Psoas muscle (tissue), 7 donors: ENCODE measurements at regions not wholly inside any gene's neighbourhood (a gene's known extent, or its start where the extent isn't known, plus 50 kb on each side); places are given as distances from the start of the nearest gene placed in this dataset.

Source experiments
- ATAC-seq, 4 donors: fragments of 200-7000 bp; cut with Tn5 transposase; one replicate each; pipeline ENCODE4 v1.9.1; 2020; ENCODE audit warnings: moderate library complexity in 3 of 4, mild to moderate bottlenecking in 2 of 4
- DNase-seq, 2 donors: peaks; one replicate each; pipeline ENCODE4 v3.0.0-alpha.2; 2020
- H3K27ac ChIP-seq: fragments of 200-600 bp; one replicate; pipeline ENCODE4 v1.8.0; 2022
- H3K27me3 ChIP-seq, 3 donors: fragments of 200-600 bp in 1 of 3; one replicate each; pipeline versions ENCODE4 v1.6.1 to v1.8.0; 2013 to 2022; ENCODE audit warnings: low read length in 2 of 3, mild to moderate bottlenecking in 2 of 3, moderate library complexity in 1 of 3; ENCODE audit not compliant: insufficient read depth in 3 of 3
- H3K36me3 ChIP-seq, 2 donors: fragments of 200-600 bp in 1 of 2; one replicate each; pipeline versions ENCODE4 v1.6.1 to v1.8.0; 2013 to 2022; ENCODE audit warnings: low read depth in 1 of 2, mild to moderate bottlenecking in 1 of 2, moderate library complexity in 1 of 2; ENCODE audit not compliant: insufficient read depth in 1 of 2
- H3K4me1 ChIP-seq: fragments of 200-600 bp; one replicate; pipeline ENCODE4 v1.8.0; 2022
- H3K4me3 ChIP-seq: fragments of 200-600 bp; one replicate; pipeline ENCODE4 v1.8.0; 2022; ENCODE audit warnings: mild to moderate bottlenecking
- H3K9me3 ChIP-seq: fragments of 200-600 bp; one replicate; pipeline ENCODE4 v1.8.0; 2022
- CTCF ChIP-seq: fragments of 200-600 bp; IDR thresholded peaks from one replicate; pipeline ENCODE4 v1.8.0; 2022; ENCODE audit warnings: antibody characterized with exemption
- WGBS, 3 donors: extraction: QIAGEN DNeasy Blood & Tissue Kit; methylation state at CpG; one replicate each; pipeline versions ENCODE4 v1.1.6 to v1.1.7; 2013; 5-methylcytosine and 5-hydroxymethylcytosine counted together
- intact Hi-C, 2 donors: fragments of 100-400 bp; cut with DNase I; formaldehyde crosslinking; loops; one replicate each; pipeline versions ENCODE4 v1.11.0 to v1.14.2; 2022
- donor health status: healthy with polysubstance abuse.
- donor health status: DM: no; HTN: no; CAD: no; lungs with moderate emphysema.
- donor health status: Bipolar disorder and iron deficiency.
- donor health status: healthy.
- donor health status: DM: yes; HTN: yes; CAD: no.
- donor health status: DM: no; HTN: no; CAD: no.
- donor health status: DM: yes; HTN: yes; CAD: no.

DNA sequence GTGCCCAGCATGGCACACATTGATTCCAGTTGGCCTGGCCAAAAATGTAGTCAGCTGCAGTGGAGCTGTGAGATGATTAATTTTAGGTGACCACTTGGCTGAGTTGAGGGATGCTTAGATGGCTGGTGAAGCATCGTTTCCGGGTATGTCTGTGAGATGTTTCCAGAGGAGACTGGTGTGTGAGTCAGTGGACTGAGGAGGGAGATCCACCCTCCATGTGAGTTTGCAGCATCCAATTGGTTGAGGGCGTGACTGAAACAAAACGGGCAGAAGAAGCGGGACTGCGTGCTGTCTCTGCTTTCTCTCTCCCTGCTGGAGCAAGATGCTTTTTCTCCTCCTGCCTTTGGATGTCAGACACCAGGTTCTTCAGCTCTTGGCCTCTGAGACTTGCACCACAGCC lies 68.2 kb upstream of the DSCAM start:
- no peaks in the 10 kb centered on the region for H3K9me3 ChIP-seq
- H3K27ac ChIP-seq: no peak overlapping the region
- peaks cover 0 to 4% (median 0%) of the 10 kb centered on the region in 3 donors for H3K27me3 ChIP-seq
- H3K4me3 ChIP-seq: no peak overlapping the region
- no peak for DNase-seq
- no peak for TF ChIP-seq CTCF
- no peaks in the 10 kb centered on the region for H3K4me1 ChIP-seq
- 78 to 86% (median 80%) methylated on average over 6 of the region's 6 CpGs for WGBS, 3 donors
- no peak for ATAC-seq
- H3K36me3 ChIP-seq: no peaks in the 10 kb centered on the region
- intact Hi-C loops: no loop called here

- Histone ChIP-seq H3K4me3 (no peak overlapping the region), H3K36me3 (no peaks in the 10 kb centered on the region), H3K9me3 (peaks cover 7% of the 10 kb centered on the region), H3K27me3 (no peaks in the 10 kb centered on the region), H3K27ac (no peak overlapping the region), H3K4me1 (no peaks in the 10 kb centered on the region)
- ATAC-seq: no peak
- 36 to 41% (median 40%) methylated on average over 8 of the region's 8 CpGs for WGBS, 3 donors
- no peak for TF ChIP-seq CTCF
- no peak for DNase-seq
- intact Hi-C loops: no loop called here
Observed at GRCh38 chr21:40923407-40923806, 76.4 kb upstream of the DSCAM start.

DNA sequence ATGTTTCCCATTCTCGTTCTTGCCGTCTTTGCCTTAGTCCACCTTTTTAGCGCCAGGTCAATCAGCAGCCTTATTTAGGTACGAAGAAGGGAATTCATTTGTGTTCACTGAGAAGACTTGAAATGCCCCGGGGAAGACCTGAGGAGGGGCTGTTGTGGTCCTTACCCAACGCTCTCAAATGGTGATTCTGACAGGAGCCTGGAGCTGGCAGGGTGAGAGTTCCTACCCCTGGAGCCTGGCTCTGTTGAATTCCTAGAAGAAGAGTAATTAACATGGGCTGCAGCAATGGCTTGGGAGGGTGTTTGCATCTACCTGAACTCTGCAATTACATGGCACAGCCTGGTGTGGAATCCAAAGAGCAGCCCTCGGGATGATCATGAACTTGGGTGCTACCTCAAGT lies 76.9 kb upstream of the DSCAM start:
- no peak overlapping the region for H3K27ac ChIP-seq
- H3K9me3 ChIP-seq: peaks cover 7% of the 10 kb centered on the region
- DNase-seq (no peak), ATAC-seq (no peak)
- no peaks in the 10 kb centered on the region for H3K36me3 ChIP-seq
- TF ChIP-seq CTCF: no peak
- no peaks in the 10 kb centered on the region for H3K27me3 ChIP-seq
- intact Hi-C loops: no loop called here
- H3K4me3 ChIP-seq: no peak overlapping the region
- H3K4me1 ChIP-seq: no peaks in the 10 kb centered on the region
- 64 to 73% (median 65%) methylated on average over 7 of the region's 7 CpGs for WGBS, 3 donors

DNA sequence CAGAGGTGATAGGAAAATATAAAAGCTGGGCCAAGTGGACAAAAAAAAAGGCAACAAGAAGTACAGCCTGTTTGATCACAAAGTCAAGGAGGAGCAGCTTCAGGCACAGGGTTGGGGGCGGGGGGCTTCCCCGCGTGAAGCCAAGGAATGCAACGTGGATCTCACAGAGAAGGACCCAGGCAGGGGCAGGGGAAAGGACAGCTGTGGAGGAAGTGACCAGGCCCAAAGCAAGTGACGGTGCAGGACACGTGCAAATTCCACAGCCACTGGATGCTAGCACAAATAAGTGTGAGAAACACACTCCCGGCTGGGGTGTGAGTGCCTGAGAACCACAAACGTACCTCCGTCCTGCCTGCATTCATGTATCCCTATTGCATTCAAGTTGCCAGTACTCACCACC lies 77.7 kb upstream of the DSCAM start:
- DNase-seq (no peak), ATAC-seq (no peak)
- H3K4me3 ChIP-seq: no peak overlapping the region
- WGBS, 3 donors: 28 to 40% (median 33%) methylated on average over 9 of the region's 9 CpGs
- H3K27me3 ChIP-seq: no peaks in the 10 kb centered on the region
- no peaks in the 10 kb centered on the region for H3K4me1 ChIP-seq
- H3K9me3 ChIP-seq: peaks cover 7% of the 10 kb centered on the region
- intact Hi-C loops: no loop called here
- H3K27ac ChIP-seq: no peak overlapping the region
- H3K36me3 ChIP-seq: no peaks in the 10 kb centered on the region
- no peak for TF ChIP-seq CTCF

GRCh38 chr21:40926238-40926637 lies 79.3 kb upstream of the DSCAM start:
- no peaks in the 10 kb centered on the region for H3K36me3 ChIP-seq
- no peak for DNase-seq
- no peak overlapping the region for H3K27ac ChIP-seq
- intact Hi-C loops: no loop called here
- H3K27me3 ChIP-seq: no peaks in the 10 kb centered on the region
- H3K4me1 ChIP-seq: no peaks in the 10 kb centered on the region
- TF ChIP-seq CTCF: no peak
- H3K9me3 ChIP-seq: peaks cover 7% of the 10 kb centered on the region
- ATAC-seq: no peak
- H3K4me3 ChIP-seq: no peak overlapping the region
